IMR-90 (cell line): ENCODE measurements at regions not wholly inside any gene's neighbourhood (a gene's known extent, or its start where the extent isn't known, plus 50 kb on each side); places are given as distances from the start of the nearest gene placed in this dataset.

ENCODE experiments used
- ATAC-seq: fragments of 200-7000 bp; cut with Tn5 transposase; 2 replicates; pipeline ENCODE4 v1.9.1; 2020; ENCODE audit warnings: low read depth, mild to moderate bottlenecking, moderate library complexity
- BruUV-seq: library from RNA; stranded (reverse); fragments of 400-500 nt; replicated peaks from 2 replicates; lab custom pipeline; 2021; lab: Mats Ljungman, UMichigan
- CTCF ChIA-PET: fragments of 300-600 bp; formaldehyde crosslinking; extraction: SDS; loops from one replicate; lab custom pipeline; 2021; ENCODE audit warnings: antibody characterized with exemption; lab: Yijun Ruan, JAX
- POLR2A ChIA-PET: fragments of 300-600 bp; sonication (Branson Sonifier 250); formaldehyde crosslinking; loops from one replicate; lab custom pipeline; 2022; ENCODE audit warnings: antibody characterized with exemption; ENCODE audit not compliant: unreplicated experiment; lab: Charles Lee
- DNase-seq: peaks from one replicate; pipeline ENCODE4 v3.0.0; 2013
- H2AFZ ChIP-seq: replicated peaks from 2 replicates; pipeline ENCODE3; 2013; ENCODE audit warnings: low read length, mild to moderate bottlenecking; ENCODE audit not compliant: poor library complexity
- H2AK5ac ChIP-seq: 2 replicates; pipeline ENCODE4 v1.6.1; 2013; ENCODE audit warnings: low read depth, low read length, inconsistent platforms
- H2AK9ac ChIP-seq: replicated peaks from 2 replicates; pipeline ENCODE3; 2013; ENCODE audit warnings: mild to moderate bottlenecking, low read depth, low read length, moderate library complexity; ENCODE audit not compliant: poor library complexity
- H2BK120ac ChIP-seq: 2 replicates; pipeline ENCODE4 v1.6.1; 2013; ENCODE audit warnings: low read depth, low read length, inconsistent platforms
- H2BK15ac ChIP-seq: 3 replicates; pipeline ENCODE4 v1.6.1; 2013; ENCODE audit warnings: low read depth, low read length, inconsistent platforms
- H2BK20ac ChIP-seq: 2 replicates; pipeline ENCODE4 v1.6.1; 2013; ENCODE audit warnings: low read depth, mild to moderate bottlenecking, inconsistent platforms, low read length, moderate library complexity
- H2BK5ac ChIP-seq: 2 replicates; pipeline ENCODE4 v1.6.1; 2013; ENCODE audit warnings: mild to moderate bottlenecking, low read depth, low read length, inconsistent platforms; ENCODE audit not compliant: poor library complexity, severe bottlenecking
- H3K14ac ChIP-seq: replicated peaks from 2 replicates; pipeline ENCODE4 v1.6.1; 2013; ENCODE audit warnings: low read depth, low read length, inconsistent platforms
- H3K18ac ChIP-seq: 2 replicates; pipeline ENCODE4 v1.6.1; 2013; ENCODE audit warnings: low read depth, low read length, control low read depth
- H3K23ac ChIP-seq: 2 replicates; pipeline ENCODE4 v1.6.1; 2013; ENCODE audit warnings: low read depth, low read length, inconsistent platforms
- H3K27ac ChIP-seq: 2 replicates; pipeline ENCODE4 v1.5.1; 2013; ENCODE audit warnings: mild to moderate bottlenecking, control low read depth, low read length; ENCODE audit not compliant: insufficient read depth
- H3K27me3 ChIP-seq: 2 replicates; pipeline ENCODE4 v1.6.1; 2013; ENCODE audit warnings: low read length; ENCODE audit not compliant: control insufficient read depth, insufficient read depth
- H3K36me3 ChIP-seq: 2 replicates; pipeline ENCODE4 v1.6.1; 2013; ENCODE audit warnings: low read length, mixed read lengths; ENCODE audit not compliant: control insufficient read depth, insufficient read depth
- H3K4ac ChIP-seq: 2 replicates; pipeline ENCODE4 v1.6.1; 2013; ENCODE audit warnings: low read depth, low read length, inconsistent platforms
- H3K4me1 ChIP-seq: 2 replicates; pipeline ENCODE4 v1.6.1; 2013; ENCODE audit warnings: low read length, mixed read lengths; ENCODE audit not compliant: control insufficient read depth, insufficient read depth
- H3K4me2 ChIP-seq: 2 replicates; pipeline ENCODE4 v1.6.1; 2013; ENCODE audit warnings: low read depth, mild to moderate bottlenecking, control low read depth, low read length, moderate library complexity
- H3K4me3 ChIP-seq: 2 replicates; pipeline ENCODE4 v1.5.1; 2013; ENCODE audit warnings: low read depth, mild to moderate bottlenecking, control low read depth, low read length, moderate library complexity; ENCODE audit not compliant: insufficient read depth
- H3K56ac ChIP-seq: 2 replicates; pipeline ENCODE4 v1.6.1; 2013; ENCODE audit warnings: low read length, inconsistent platforms; ENCODE audit not compliant: insufficient read depth; ENCODE audit errors: extremely low read depth
- H3K79me1 ChIP-seq, 2 experiments: 2 replicates each; pipeline ENCODE4 v1.6.1; 2013; ENCODE audit warnings: low read length in 2 of 2, inconsistent platforms in 1 of 2, low read depth in 1 of 2
- H3K9ac ChIP-seq: 2 replicates; pipeline ENCODE4 v1.6.1; 2013; ENCODE audit warnings: low read depth, low read length, control low read depth
- H3K9me1 ChIP-seq: 2 replicates; pipeline ENCODE4 v1.6.1; 2013; ENCODE audit warnings: low read length, inconsistent platforms; ENCODE audit not compliant: insufficient read depth
- H3K9me3 ChIP-seq: 2 replicates; pipeline ENCODE4 v1.6.1; 2013; ENCODE audit warnings: low read length; ENCODE audit not compliant: control insufficient read depth, insufficient read depth
- H4K20me1 ChIP-seq: 2 replicates; pipeline ENCODE4 v1.6.1; 2013; ENCODE audit warnings: low read length, inconsistent platforms; ENCODE audit not compliant: insufficient read depth
- H4K5ac ChIP-seq: 2 replicates; pipeline ENCODE4 v1.6.1; 2013; ENCODE audit warnings: mild to moderate bottlenecking, low read depth, low read length, control low read depth
- H4K8ac ChIP-seq, 2 experiments: 2 replicates each; pipeline ENCODE4 v1.6.1; 2013; ENCODE audit warnings: low read depth in 2 of 2, low read length in 2 of 2, control low read depth in 1 of 2, inconsistent platforms in 1 of 2
- H4K91ac ChIP-seq: 2 replicates; pipeline ENCODE4 v1.6.1; 2013; ENCODE audit warnings: low read depth, low read length, inconsistent platforms; ENCODE audit not compliant: insufficient read depth
- BHLHE40 ChIP-seq: fragments of 150-350 bp; IDR thresholded peaks from 2 replicates; pipeline ENCODE4 v1.6.1; 2016; ENCODE audit warnings: mild to moderate bottlenecking, low read depth, low read length
- CTCF ChIP-seq: conservative IDR thresholded peaks from 2 replicates; pipeline ENCODE4 v1.5.1; 2012; ENCODE audit warnings: mild to moderate bottlenecking, low read depth, low read length, improper control_type of control experiment
- FOS ChIP-seq: fragments of 150-350 bp; IDR thresholded peaks from 2 replicates; pipeline ENCODE4 v1.6.1; 2016; ENCODE audit warnings: low read depth, low read length
- MAFK ChIP-seq: IDR thresholded peaks from 2 replicates; pipeline ENCODE4 v1.6.1; 2012; ENCODE audit warnings: low read depth, low read length, improper control_type of control experiment
- MAZ ChIP-seq: IDR thresholded peaks from 2 replicates; pipeline ENCODE4 v1.6.1; 2012; ENCODE audit warnings: low read depth, mild to moderate bottlenecking, low read length, improper control_type of control experiment, moderate library complexity, borderline replicate concordance
- MXI1 ChIP-seq: IDR thresholded peaks from 2 replicates; pipeline ENCODE4 v1.6.1; 2012; ENCODE audit warnings: low read depth, mild to moderate bottlenecking, low read length, moderate library complexity, borderline replicate concordance
- POLR2A ChIP-seq: IDR thresholded peaks from 2 replicates; pipeline ENCODE4 v1.6.1; 2012; ENCODE audit warnings: mild to moderate bottlenecking, low read depth, low read length
- RAD21 ChIP-seq: IDR thresholded peaks from 2 replicates; pipeline ENCODE4 v1.6.1; 2012; ENCODE audit warnings: low read length, improper control_type of control experiment
- RCOR1 ChIP-seq: IDR thresholded peaks from 2 replicates; pipeline ENCODE4 v1.6.1; 2012; ENCODE audit warnings: mild to moderate bottlenecking, low read length, improper control_type of control experiment; ENCODE audit not compliant: insufficient replicate concordance
- WGBS, 2 experiments: methylation state at CpG; one replicate each; pipeline versions ENCODE4 v1.1.5 to v1.1.7; 2013; ENCODE audit warnings: missing lambda C conversion rate in 2 of 2; ENCODE audit not compliant: insufficient read length in 1 of 2; ENCODE audit errors: extremely low coverage in 2 of 2; 5-methylcytosine and 5-hydroxymethylcytosine counted together
- dilution Hi-C: fragments of 300-500 bp; cut with HindIII; formaldehyde crosslinking; loops from one replicate; pipeline ENCODE4 v1.14.3; 2018; ENCODE audit warnings: low sequenced_read_pairs; ENCODE audit not compliant: unreplicated experiment
- in situ Hi-C: fragments of 300-500 bp; cut with MboI; formaldehyde crosslinking; loops from 3 replicates; pipeline ENCODE4 v1.14.3; 2019; ENCODE audit warnings: low sequenced_read_pairs, inconsistent platforms, mixed read lengths
- intact Hi-C: fragments of 100-400 bp; cut with micrococcal nuclease; formaldehyde crosslinking; loops from 2 replicates; pipeline ENCODE4 v1.10.0; 2022
- TF ChIP-seq, protein P1 (sequence below): fragments of 150-350 bp; IDR thresholded peaks from 2 replicates; pipeline ENCODE4 v1.6.1; 2016; ENCODE audit warnings: low read depth, mild to moderate bottlenecking, low read length, moderate library complexity, borderline replicate concordance
- TF ChIP-seq, protein P2 (sequence below): fragments of 150-350 bp; IDR thresholded peaks from 2 replicates; pipeline ENCODE4 v1.6.1; 2017; ENCODE audit warnings: mild to moderate bottlenecking, antibody characterized with exemption, low read length, low read depth

- H3K4me1 ChIP-seq, result no peaks in the 10 kb centered on the region
- BruUV-seq, result no TSS peak
- no peak overlapping the region for H4K5ac ChIP-seq
- no peak overlapping the region for H3K14ac ChIP-seq
- in situ Hi-C loops, result no loop called here
- no peak overlapping the region for H4K8ac ChIP-seq
- no peak overlapping the region for H2AK9ac ChIP-seq
- no CpG with 5 or more reads among the region's 1 CpG for WGBS, 2 experiments
- H2BK20ac ChIP-seq, result no peak overlapping the region
- POLR2A ChIA-PET, result no interaction called here
- H3K27ac ChIP-seq, result no peak overlapping the region
- H3K9me1 ChIP-seq, result no peaks in the 10 kb centered on the region
- TF ChIP-seq RCOR1 (no peak), MXI1 (no peak), MAZ (no peak), FOS (no peak), RAD21 (no peak), MAFK (no peak), POLR2A (no peak), CTCF (no peak), BHLHE40 (no peak)
- TF ChIP-seq, protein P1, sequence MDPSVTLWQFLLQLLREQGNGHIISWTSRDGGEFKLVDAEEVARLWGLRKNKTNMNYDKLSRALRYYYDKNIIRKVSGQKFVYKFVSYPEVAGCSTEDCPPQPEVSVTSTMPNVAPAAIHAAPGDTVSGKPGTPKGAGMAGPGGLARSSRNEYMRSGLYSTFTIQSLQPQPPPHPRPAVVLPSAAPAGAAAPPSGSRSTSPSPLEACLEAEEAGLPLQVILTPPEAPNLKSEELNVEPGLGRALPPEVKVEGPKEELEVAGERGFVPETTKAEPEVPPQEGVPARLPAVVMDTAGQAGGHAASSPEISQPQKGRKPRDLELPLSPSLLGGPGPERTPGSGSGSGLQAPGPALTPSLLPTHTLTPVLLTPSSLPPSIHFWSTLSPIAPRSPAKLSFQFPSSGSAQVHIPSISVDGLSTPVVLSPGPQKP, result no peak
- TF ChIP-seq, protein P2, sequence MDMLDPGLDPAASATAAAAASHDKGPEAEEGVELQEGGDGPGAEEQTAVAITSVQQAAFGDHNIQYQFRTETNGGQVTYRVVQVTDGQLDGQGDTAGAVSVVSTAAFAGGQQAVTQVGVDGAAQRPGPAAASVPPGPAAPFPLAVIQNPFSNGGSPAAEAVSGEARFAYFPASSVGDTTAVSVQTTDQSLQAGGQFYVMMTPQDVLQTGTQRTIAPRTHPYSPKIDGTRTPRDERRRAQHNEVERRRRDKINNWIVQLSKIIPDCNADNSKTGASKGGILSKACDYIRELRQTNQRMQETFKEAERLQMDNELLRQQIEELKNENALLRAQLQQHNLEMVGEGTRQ, result no peak
- H2BK120ac ChIP-seq, result no peak overlapping the region
- CTCF ChIA-PET, result no interaction called here
- no peak overlapping the region for H3K9ac ChIP-seq
- H3K79me1 ChIP-seq, result no peaks in the 10 kb centered on the region
- no peak overlapping the region for H2AK5ac ChIP-seq
- no peak overlapping the region for H2AFZ ChIP-seq
- H3K4me2 ChIP-seq, result no peak overlapping the region
- H3K9me3 ChIP-seq, result peaks cover 12% of the 10 kb centered on the region; the same call in 1 of the 2 replicates
- no peak overlapping the region for H3K4me3 ChIP-seq
- no peaks in the 10 kb centered on the region for H3K27me3 ChIP-seq
- no peak overlapping the region for H2BK5ac ChIP-seq
- H4K20me1 ChIP-seq, result no peaks in the 10 kb centered on the region
- no peak overlapping the region for H3K56ac ChIP-seq
- no peak overlapping the region for H3K23ac ChIP-seq
- DNase-seq, result no peak
- dilution Hi-C loops, result no loop called here
- intact Hi-C loops, result no loop called here
- H2BK15ac ChIP-seq, result no peak overlapping the region
- H3K18ac ChIP-seq, result no peak overlapping the region
- no peak overlapping the region for H3K4ac ChIP-seq
- ATAC-seq, result no peak
- H4K91ac ChIP-seq, result no peak overlapping the region
- no peaks in the 10 kb centered on the region for H3K36me3 ChIP-seq
Measured at GRCh38 chr9:117545846-117546245, 131.0 kb upstream of the ASTN2 start.
